HepG2 (cell line): ENCODE measurements at regions not wholly inside any gene's neighbourhood (a gene's known extent, or its start where the extent isn't known, plus 50 kb on each side); places are given as distances from the start of the nearest gene placed in this dataset.

Experiments used
- ATAC-seq: fragments of 200-7000 bp; cut with Tn5 transposase; 3 replicates; pipeline ENCODE4 v1.9.1; 2020; ENCODE audit warnings: mild to moderate bottlenecking, moderate library complexity
- BruUV-seq: library from RNA; stranded (reverse); fragments of 400-500 nt; replicated peaks from 2 replicates; lab custom pipeline; 2021; lab: Mats Ljungman, UMichigan
- CTCF ChIA-PET: fragments of 300-600 bp; formaldehyde crosslinking; extraction: SDS; loops from one replicate; lab custom pipeline; 2021; ENCODE audit warnings: low total read pairs, inconsistent platforms, low intra/inter-chr PET ratio; lab: Yijun Ruan, JAX
- POLR2A ChIA-PET: fragments of 350-600 bp; sonication (Branson Sonifier 250); formaldehyde crosslinking; loops from one replicate; lab custom pipeline; 2020; ENCODE audit warnings: antibody characterized with exemption, inconsistent platforms; lab: Yijun Ruan, JAX
- DNase-seq: peaks from one replicate; pipeline ENCODE4 v3.0.0-alpha.2; 2015; ENCODE audit warnings: low spot score
- FAIRE-seq: peaks from 3 replicates; lab custom pipeline; 2011; peaks lifted over from hg19 to GRCh38; lab: Jason Lieb, UNC
- H2AFZ ChIP-seq: one replicate; pipeline ENCODE4 v1.6.1; 2011; ENCODE audit warnings: low read length, inconsistent platforms
- H3K27ac ChIP-seq: fragments of 300-600 bp; 3 replicates; pipeline ENCODE4 v1.8.0; 2011; ENCODE audit warnings: mixed run types, mild to moderate bottlenecking, mixed read lengths, low read length, inconsistent platforms; ENCODE audit not compliant: insufficient read depth; ENCODE audit errors: extremely low read length
- H3K27me3 ChIP-seq, 2 experiments: fragments of 200-600 bp in 1 of 2; 2 replicates in 1 of 2; 3 replicates in 1 of 2; pipeline versions ENCODE4 v1.6.0 to v1.8.0; 2011; ENCODE audit warnings: low read length in 2 of 2, mild to moderate bottlenecking in 2 of 2, moderate library complexity in 2 of 2, inconsistent platforms in 1 of 2; ENCODE audit not compliant: insufficient read depth in 2 of 2, control insufficient read depth in 1 of 2
- H3K36me3 ChIP-seq, 2 experiments: fragments of 200-600 bp in 1 of 2; replicated peaks in 1 of 2; 2 replicates in 1 of 2; 3 replicates in 1 of 2; pipeline versions ENCODE4 v1.5.1 to v1.8.0; 2011; ENCODE audit warnings: low read length in 2 of 2, inconsistent platforms in 1 of 2; ENCODE audit not compliant: insufficient read depth in 2 of 2, control insufficient read depth in 1 of 2
- H3K4me1 ChIP-seq: 2 replicates; pipeline ENCODE4 v1.5.1; 2012; ENCODE audit warnings: low read length, inconsistent platforms; ENCODE audit not compliant: insufficient read depth
- H3K4me2 ChIP-seq: 2 replicates; pipeline ENCODE4 v1.6.0; 2011; ENCODE audit warnings: low read depth, low read length, inconsistent platforms
- H3K4me3 ChIP-seq, 3 experiments: fragments of 200-600 bp in 1 of 3; sonication (generic), shearing (Covaris generic) in 1 of 3; replicated peaks in 1 of 3; 2 replicates each; pipeline ENCODE4 v1.5.1; 2011 to 2016; ENCODE audit warnings: low read length in 3 of 3, inconsistent platforms in 2 of 3, low read depth in 2 of 3, mild to moderate bottlenecking in 2 of 3, control low read depth in 1 of 3, mixed read lengths in 1 of 3; ENCODE audit not compliant: insufficient read depth in 1 of 3
- H3K79me2 ChIP-seq: one replicate; pipeline ENCODE4 v1.6.1; 2011; ENCODE audit warnings: low read length, inconsistent platforms; ENCODE audit not compliant: insufficient read depth
- H3K9ac ChIP-seq: 2 replicates; pipeline ENCODE4 v1.6.0; 2011; ENCODE audit warnings: mild to moderate bottlenecking, low read depth, low read length, inconsistent platforms; ENCODE audit not compliant: insufficient read depth
- H3K9me3 ChIP-seq: 2 replicates; pipeline ENCODE4 v1.5.1; 2012; ENCODE audit warnings: mild to moderate bottlenecking, low read length
- H4K20me1 ChIP-seq: 2 replicates; pipeline ENCODE4 v1.6.0; 2011; ENCODE audit warnings: inconsistent platforms, mild to moderate bottlenecking, low read length, moderate library complexity; ENCODE audit not compliant: insufficient read depth
- E2F1 ChIP-seq: sonication (generic); formaldehyde crosslinking; IDR thresholded peaks from 2 replicates; pipeline ENCODE4 v1.5.0; 2020; ENCODE audit warnings: missing genetic modification reagents
- HNRNPLL ChIP-seq: fragments of 200-400 bp; formaldehyde crosslinking; IDR thresholded peaks from 2 replicates; pipeline ENCODE4 v1.6.1; 2017; ENCODE audit warnings: mild to moderate bottlenecking, low read depth, low read length; ENCODE audit not compliant: poor library complexity, severe bottlenecking
- IRX3 ChIP-seq: sonication (generic); formaldehyde crosslinking; IDR thresholded peaks from 2 replicates; pipeline ENCODE4 v1.8.1; 2023; ENCODE audit warnings: mild to moderate bottlenecking, low read depth, missing genetic modification reagents, borderline replicate concordance
- MXI1 ChIP-seq: IDR thresholded peaks from 3 replicates; pipeline ENCODE4 v1.6.1; 2012; ENCODE audit warnings: low read depth, low read length, inconsistent platforms, borderline replicate concordance
- SRF ChIP-seq: IDR thresholded peaks from 2 replicates; pipeline ENCODE4 v1.6.1; 2011; ENCODE audit warnings: mild to moderate bottlenecking, low read depth, low read length, moderate library complexity
- ZBTB7A ChIP-seq: sonication (generic); formaldehyde crosslinking; IDR thresholded peaks from 2 replicates; pipeline ENCODE4 v1.8.0; 2022; ENCODE audit warnings: mild to moderate bottlenecking, missing genetic modification reagents
- ZFP36 ChIP-seq: fragments of 150-350 bp; IDR thresholded peaks from 2 replicates; pipeline ENCODE4 v1.6.1; 2018; ENCODE audit warnings: borderline replicate concordance, low read length, low read depth; ENCODE audit not compliant: partially characterized antibody
- ZKSCAN1 ChIP-seq: fragments of 150-350 bp; IDR thresholded peaks from 2 replicates; pipeline ENCODE4 v1.6.1; 2014; ENCODE audit warnings: low read length
- ZNF33B ChIP-seq: sonication (generic); formaldehyde crosslinking; IDR thresholded peaks from 2 replicates; pipeline ENCODE4 v1.5.1; 2020; ENCODE audit warnings: mild to moderate bottlenecking, missing genetic modification reagents
- ZNF354B ChIP-seq: sonication (generic); formaldehyde crosslinking; IDR thresholded peaks from 2 replicates; pipeline ENCODE4 v1.8.0; 2022; ENCODE audit warnings: mild to moderate bottlenecking, missing genetic modification reagents
- ZNF367 ChIP-seq: sonication (generic); formaldehyde crosslinking; IDR thresholded peaks from 2 replicates; pipeline ENCODE4 v1.4.0; 2020; ENCODE audit warnings: missing genetic modification reagents, borderline replicate concordance
- WGBS: methylation state at CpG from one replicate; pipeline ENCODE4 v1.1.6; 2017; ENCODE audit warnings: low lambda C conversion rate; 5-methylcytosine and 5-hydroxymethylcytosine counted together
- in situ Hi-C: cut with HindIII; loops from 2 replicates; pipeline ENCODE4 v1.10.0; 2017; ENCODE audit warnings: low pct_unique_long_range_greater_than_20kb; ENCODE audit not compliant: extremely low pct_ligation_motif_present
- intact Hi-C: fragments of 100-400 bp; cut with micrococcal nuclease; formaldehyde crosslinking; loops from one replicate; pipeline ENCODE4 v1.10.0; 2022; ENCODE audit not compliant: unreplicated experiment

GRCh38 chr3:118736107-118736506, 298.5 kb downstream of the IGSF11 start:
- H3K79me2 ChIP-seq, result no peaks in the 10 kb centered on the region
- CTCF ChIA-PET, result no interaction called here
- intact Hi-C loops, result no loop called here

DNA sequence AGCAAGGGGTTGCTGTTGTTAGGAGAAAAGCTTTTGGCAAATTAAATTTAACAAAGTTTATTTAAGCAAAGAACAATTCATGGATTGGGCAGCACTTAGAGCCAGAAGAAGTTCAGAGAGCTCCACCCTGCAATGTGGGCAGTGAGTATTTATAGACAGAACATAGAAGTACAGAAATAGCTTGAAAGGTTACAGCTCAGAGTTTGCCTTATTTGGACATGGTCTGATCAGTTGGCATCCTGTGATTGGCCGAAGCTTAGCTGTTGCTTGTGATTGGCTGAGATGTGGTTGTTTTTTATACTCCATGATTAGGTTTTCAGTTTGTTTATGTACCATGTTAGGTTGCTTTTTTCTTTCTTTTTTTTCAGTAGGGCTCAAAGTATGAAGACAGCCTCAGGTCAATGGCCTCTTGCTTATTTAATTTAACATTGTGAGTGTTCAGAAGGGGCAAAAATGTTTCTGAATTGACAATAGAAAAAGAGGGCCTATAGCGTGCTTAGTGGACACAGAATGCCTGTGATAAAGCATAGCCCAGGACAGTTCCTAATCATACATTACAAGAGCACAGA, 293.8 kb downstream of the IGSF11 start:
- ChIA-PET POLR2A (no interaction called here), CTCF (no interaction called here)
- ATAC-seq, result no peak
- H3K27ac ChIP-seq, result no peak overlapping the region
- DNase-seq, result no peak
- FAIRE-seq, result no peak
- no peaks in the 10 kb centered on the region for H3K27me3 ChIP-seq
- no peaks in the 10 kb centered on the region for H3K79me2 ChIP-seq
- BruUV-seq, result no TSS peak
- no peak overlapping the region for H3K4me2 ChIP-seq
- H3K4me3 ChIP-seq, result no peak overlapping the region
- no peaks in the 10 kb centered on the region for H4K20me1 ChIP-seq
- H3K36me3 ChIP-seq, result no peaks in the 10 kb centered on the region
- H2AFZ ChIP-seq, result no peak overlapping the region
- WGBS, result 4% methylated on average over 2 of the region's 2 CpGs
- TF ChIP-seq ZBTB7A (CRISPR knock-in tag), result no peak
- no peak for TF ChIP-seq ZNF354B (CRISPR knock-in tag)
- no peak for TF ChIP-seq ZKSCAN1
- no peak for TF ChIP-seq ZNF367 (CRISPR knock-in tag)
- no peak for TF ChIP-seq HNRNPLL
- TF ChIP-seq SRF, result peak; percentile 49; the same call in 1 of the 2 replicates
- no peak for TF ChIP-seq IRX3 (CRISPR knock-in tag)
- TF ChIP-seq ZNF33B (CRISPR knock-in tag), result no peak
- TF ChIP-seq E2F1, result no peak
- peaks cover 2% of the 10 kb centered on the region; the same call in 1 of the 2 replicates for H3K9me3 ChIP-seq
- intact Hi-C loops, result no loop called here
- no peak overlapping the region for H3K9ac ChIP-seq
- in situ Hi-C loops, result no loop called here
- H3K4me1 ChIP-seq, result 0 out of 2 replicates have a peak, but pooled peaks cover 6% of the 10 kb centered on the region

More at GRCh38 chr3:118736107-118736506, 298.5 kb downstream of the IGSF11 start:
- DNase-seq (no peak), ATAC-seq (no peak), FAIRE-seq (no peak)
- Histone ChIP-seq H3K36me3 (no peaks in the 10 kb centered on the region), H4K20me1 (no peaks in the 10 kb centered on the region), H3K27ac (no peak overlapping the region), H3K4me2 (no peak overlapping the region), H3K9ac (no peak overlapping the region), H3K4me1 (peaks cover 22% of the 10 kb centered on the region), H3K27me3 (no peaks in the 10 kb centered on the region), H3K9me3 (no peaks in the 10 kb centered on the region), H2AFZ (no peak overlapping the region), H3K4me3 (no peak overlapping the region)
- WGBS, result 7% methylated on average over 2 of the region's 2 CpGs
- no TSS peak for BruUV-seq
- in situ Hi-C loops, result no loop called here
- POLR2A ChIA-PET, result no interaction called here
- TF ChIP-seq ZFP36, result no peak
- TF ChIP-seq MXI1, result no peak
